Esophagus squamous epithelium (tissue), 4 donors: ENCODE measurements at regions not wholly inside any gene's neighbourhood (a gene's known extent, or its start where the extent isn't known, plus 50 kb on each side); places are given as distances from the start of the nearest gene placed in this dataset.

ENCODE experiments used
- CTCF ChIP-seq, 6 experiments: fragments of 450-650 bp in 4 of 6; fragments of 200-600 bp in 2 of 6; sonication (generic) in 2 of 6; IDR thresholded peaks; one replicate each; pipeline ENCODE4 v1.5.1; 2016 to 2019; ENCODE audit warnings: antibody characterized with exemption in 6 of 6, mild to moderate bottlenecking in 4 of 6, moderate library complexity in 4 of 6
- POLR2A ChIP-seq, 4 donors: fragments of 450-650 bp; IDR thresholded peaks; one replicate each; pipeline ENCODE4 v1.6.1; 2017; ENCODE audit warnings: antibody characterized with exemption in 4 of 4, mild to moderate bottlenecking in 4 of 4, moderate library complexity in 3 of 4

DNA sequence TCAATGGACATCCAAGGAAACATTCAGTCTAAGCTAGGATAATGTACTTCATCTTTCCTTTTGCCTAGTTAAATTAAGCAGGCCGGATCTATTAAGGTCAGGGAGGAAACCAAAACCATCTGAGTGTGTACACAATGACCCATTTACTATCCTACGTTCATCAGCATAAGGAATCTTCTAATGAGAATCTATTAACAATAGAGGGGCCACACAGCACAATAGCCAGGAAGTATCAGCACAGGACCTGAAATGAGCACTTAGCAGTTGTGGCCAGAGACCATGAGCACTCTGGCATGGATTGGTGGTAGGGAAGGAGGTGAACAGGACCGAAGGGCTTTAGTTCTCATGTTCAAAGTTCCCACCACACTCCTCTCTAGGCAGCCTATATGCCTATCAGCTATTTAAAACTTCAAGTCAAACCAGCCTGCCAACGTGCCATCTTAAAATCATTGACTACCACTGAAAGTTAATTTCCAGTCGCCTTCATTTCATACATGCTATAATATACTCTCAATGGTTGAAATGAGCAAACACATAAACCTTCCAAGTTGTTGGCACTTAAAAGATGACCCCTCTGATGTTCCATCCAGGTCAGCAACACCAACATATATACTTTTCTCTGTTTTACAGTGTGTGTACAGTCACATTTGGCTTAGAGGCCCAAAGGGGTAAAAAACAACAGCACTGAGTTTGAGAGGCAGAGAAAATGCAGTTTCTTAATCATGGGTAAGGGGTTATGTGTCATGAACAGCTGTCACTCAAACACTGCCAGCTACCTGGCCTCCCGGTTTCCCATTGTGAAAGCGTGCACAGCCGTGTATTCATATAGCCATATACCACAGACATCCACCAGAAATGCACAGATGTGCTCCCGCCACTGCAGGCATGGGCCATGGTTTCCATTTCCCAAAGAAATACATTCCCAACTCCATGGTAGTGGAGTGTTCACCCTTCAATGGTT lies 184.3 kb downstream of the TBXT start:
- no peak for TF ChIP-seq CTCF (IDR thresholded peaks at IDR 0.05)
- TF ChIP-seq POLR2A (IDR thresholded peaks at IDR 0.05): no peak
